Fibroblast of pulmonary artery (primary cell): ENCODE measurements at regions not wholly inside any gene's neighbourhood (a gene's known extent, or its start where the extent isn't known, plus 50 kb on each side); places are given as distances from the start of the nearest gene placed in this dataset.
"Not testable (repeated sequence)": the region's sequence is repeated elsewhere in the genome, so short reads cannot be mapped to it uniquely, and the experiment has no call there.

Source experiments
- DNase-seq: peaks from one replicate; pipeline ENCODE4 v3.0.0-alpha.2; 2010; ENCODE audit warnings: low read depth
- H3K4me3 ChIP-seq: replicated peaks from 2 replicates; pipeline ENCODE4 v1.5.1; 2011; ENCODE audit warnings: low read depth, mild to moderate bottlenecking, control low read depth, low read length, moderate library complexity
- TF ChIP-seq, protein P1 (sequence below): IDR thresholded peaks from 2 replicates; pipeline ENCODE4 v1.5.1; 2011; ENCODE audit warnings: mild to moderate bottlenecking, control low read depth, low read length, inconsistent platforms; ENCODE audit errors: missing control alignments

DNA sequence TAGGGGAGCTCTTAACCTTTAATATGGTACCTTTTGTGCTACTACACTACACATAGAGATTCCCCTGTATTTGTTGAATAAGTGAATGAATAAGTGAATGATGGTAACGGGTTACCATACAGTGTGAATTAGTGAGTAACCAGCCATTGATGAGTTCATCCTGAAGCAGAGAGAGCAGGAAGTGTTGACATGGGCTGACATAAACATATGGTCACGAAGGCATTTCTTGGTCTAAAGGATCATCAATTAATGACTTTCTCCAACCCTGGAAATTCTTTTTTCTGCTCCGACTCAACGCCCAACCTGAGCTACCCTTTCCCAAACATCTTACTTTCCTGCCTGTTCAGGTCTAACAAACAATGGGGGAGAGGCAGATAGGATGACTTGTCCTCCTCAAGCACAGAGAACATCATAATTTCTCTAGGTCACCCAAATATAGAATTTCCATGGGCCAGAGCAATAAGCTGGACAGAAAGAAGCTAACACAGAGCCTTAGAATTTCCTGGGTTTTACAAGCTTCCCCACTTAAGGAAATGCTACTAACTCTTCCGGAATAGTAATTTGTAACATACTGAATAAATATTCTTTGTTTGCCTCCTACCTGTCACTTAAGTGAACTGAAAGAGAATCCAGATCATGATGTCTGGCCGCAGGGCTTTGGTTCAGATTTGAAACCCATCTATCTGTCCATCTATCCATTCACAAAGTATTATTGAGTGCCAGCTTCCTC, 114.7 kb upstream of the NGF start:
- TF ChIP-seq, protein P1, sequence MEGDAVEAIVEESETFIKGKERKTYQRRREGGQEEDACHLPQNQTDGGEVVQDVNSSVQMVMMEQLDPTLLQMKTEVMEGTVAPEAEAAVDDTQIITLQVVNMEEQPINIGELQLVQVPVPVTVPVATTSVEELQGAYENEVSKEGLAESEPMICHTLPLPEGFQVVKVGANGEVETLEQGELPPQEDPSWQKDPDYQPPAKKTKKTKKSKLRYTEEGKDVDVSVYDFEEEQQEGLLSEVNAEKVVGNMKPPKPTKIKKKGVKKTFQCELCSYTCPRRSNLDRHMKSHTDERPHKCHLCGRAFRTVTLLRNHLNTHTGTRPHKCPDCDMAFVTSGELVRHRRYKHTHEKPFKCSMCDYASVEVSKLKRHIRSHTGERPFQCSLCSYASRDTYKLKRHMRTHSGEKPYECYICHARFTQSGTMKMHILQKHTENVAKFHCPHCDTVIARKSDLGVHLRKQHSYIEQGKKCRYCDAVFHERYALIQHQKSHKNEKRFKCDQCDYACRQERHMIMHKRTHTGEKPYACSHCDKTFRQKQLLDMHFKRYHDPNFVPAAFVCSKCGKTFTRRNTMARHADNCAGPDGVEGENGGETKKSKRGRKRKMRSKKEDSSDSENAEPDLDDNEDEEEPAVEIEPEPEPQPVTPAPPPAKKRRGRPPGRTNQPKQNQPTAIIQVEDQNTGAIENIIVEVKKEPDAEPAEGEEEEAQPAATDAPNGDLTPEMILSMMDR = no peak
- no peak overlapping the region for H3K4me3 ChIP-seq
- DNase-seq = no peak

DNA sequence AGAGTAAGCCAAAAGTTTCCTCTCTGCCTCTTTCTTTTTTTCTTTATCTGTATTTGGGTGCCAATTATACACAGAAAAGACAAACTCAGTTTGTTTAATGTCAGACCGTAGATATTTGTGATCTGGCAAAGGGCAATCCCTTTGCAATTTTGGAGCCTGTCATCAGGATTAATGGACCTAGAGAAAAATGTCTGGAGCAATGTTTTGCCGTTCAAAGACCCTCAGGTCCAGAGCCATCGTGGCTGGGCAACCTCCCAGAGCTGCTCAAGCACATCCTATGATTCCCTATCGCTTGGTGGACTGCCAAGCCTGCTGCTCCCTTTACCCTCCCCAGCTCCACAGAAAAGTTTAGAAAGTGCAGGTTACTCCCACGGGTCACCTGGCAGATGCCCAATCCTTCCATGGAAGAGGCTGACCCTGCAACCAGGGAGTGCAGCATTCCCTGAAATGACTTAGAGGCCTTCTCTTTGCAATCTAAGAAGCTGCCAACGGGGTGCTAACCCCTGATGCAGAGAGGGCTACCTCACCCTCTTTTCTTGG, 112.5 kb upstream of the NGF start:
- peak; percentile 50 for DNase-seq
- H3K4me3 ChIP-seq = no peak overlapping the region
- TF ChIP-seq, protein P1 = no peak

DNA sequence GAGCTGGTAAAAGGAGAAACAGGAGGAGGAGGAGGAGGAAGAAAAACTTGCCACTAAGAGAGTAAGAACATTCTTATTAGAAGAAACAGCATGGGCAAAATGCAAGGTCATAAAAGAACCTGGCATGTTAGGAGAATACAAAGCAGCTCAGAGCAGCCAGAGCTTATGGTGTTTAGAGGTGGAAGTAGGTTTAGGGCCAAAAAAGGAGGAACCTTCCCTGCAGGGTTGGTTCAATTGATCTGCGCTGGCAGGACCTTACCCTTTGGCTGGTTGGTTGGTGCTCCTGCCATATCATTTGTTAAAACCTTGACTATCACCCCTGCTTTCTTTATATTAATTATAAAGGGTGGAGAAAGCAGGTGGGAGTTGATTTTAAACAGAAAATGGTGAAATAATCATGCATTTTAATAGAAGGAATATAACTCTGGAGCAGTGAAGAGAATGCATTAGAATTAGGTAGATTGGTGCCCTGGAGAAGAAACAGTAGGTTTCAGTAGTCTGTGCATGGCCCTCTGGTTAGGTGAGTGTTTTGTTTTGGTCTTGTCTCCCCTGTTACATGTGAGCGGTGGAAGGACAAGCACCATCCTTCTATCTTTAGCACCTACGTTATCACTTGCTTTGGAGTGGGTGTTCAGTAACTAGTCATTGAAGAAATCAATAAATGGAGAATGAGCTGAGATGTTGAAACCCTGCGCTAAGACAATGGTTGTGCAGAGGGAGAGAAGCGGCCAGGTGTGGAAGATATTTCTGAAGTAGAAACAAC, 110.4 kb upstream of the NGF start:
- no peak overlapping the region for H3K4me3 ChIP-seq
- TF ChIP-seq, protein P1 = no peak
- no peak for DNase-seq

DNA sequence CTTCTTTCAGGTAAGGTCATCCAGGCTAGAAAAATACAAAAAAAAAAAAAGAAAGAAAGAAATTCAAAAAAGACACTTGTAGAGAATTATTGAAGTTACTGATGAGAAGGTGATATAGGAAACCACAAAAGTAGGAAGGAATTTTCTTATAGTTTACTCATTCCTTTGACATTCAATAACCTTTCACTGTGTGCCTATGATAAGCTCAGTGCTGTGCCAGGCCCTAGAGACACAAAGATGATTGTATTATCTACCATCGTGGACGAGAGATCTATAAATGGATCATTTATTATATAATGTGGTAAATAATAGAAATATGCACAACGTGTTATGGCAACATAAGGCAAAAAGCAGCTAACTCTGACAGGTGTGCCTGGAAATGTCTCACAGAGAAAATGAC, 109.6 kb upstream of the NGF start:
- H3K4me3 ChIP-seq = no peak overlapping the region
- DNase-seq = no peak
- TF ChIP-seq, protein P1 = no peak

DNA sequence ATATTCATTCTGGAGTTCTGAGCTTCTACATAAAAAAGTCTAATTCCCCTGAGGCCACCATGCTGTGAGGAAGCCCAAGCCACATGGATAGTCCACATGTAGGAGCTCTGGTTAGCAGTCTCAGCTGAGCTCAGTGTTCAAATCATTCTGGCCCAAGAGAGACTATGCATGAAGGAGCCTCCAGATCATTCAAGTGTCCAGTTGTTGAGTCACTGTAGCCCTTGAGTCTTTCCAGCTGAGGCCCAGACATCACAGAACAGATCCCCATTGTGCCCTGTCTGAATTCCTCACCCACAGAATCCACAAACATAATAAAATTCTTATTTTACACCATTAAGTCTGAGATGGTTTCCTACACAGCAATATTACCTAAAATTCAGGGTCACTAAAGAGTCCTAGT, 107.0 kb upstream of the NGF start:
- no peak overlapping the region for H3K4me3 ChIP-seq
- no peak for DNase-seq
- TF ChIP-seq, protein P1 = no peak

DNA sequence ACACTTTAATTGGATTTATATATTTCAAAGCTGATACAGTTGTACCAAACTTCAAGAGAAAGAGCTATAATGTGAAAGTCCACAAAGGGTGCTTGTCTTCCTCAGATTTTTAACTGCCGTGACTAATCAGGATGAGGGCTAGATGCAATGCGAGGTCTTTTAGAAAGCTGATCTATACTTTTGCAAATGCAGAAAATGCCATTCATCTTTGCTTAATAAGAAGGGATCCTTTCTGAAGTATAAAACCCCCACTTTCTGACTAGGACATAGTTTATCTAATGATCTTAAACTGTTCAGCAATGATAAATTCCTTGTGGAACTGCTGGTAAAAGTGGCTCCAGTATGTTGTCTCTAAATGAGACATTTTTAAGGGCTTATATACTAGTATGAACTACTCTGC, 102.7 kb upstream of the NGF start:
- DNase-seq = no peak
- TF ChIP-seq, protein P1 = no peak
- no peak overlapping the region for H3K4me3 ChIP-seq

DNA sequence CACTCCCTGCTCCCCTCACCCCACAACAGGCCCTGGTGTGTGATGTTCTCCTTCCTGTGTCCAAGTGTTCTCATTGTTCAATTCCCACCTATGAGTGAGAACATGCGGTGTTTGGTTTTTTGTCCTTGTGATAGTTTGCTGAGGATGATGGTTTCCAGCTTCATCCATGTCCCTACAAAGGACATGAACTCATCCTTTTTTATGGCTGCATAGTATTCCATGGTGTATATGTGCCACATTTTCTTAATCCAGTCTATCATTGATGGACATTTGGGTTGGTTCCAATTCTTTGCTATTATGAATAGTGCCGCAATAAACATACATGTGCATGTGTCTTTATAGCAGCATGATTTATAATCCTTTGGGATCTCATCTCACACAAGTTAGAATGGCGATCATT, 101.5 kb upstream of the NGF start:
- not testable (repeated sequence) for DNase-seq, H3K4me3 ChIP-seq
